ENCODE measurements at regions not wholly inside any gene's neighbourhood (a gene's known extent, or its start where the extent isn't known, plus 50 kb on each side); places are given as distances from the start of the nearest gene placed in this dataset.
"Not testable (repeated sequence)": the region's sequence is repeated elsewhere in the genome, so short reads cannot be mapped to it uniquely, and the experiment has no call there.

GRCh38 chr1:232162001-232162400 is 467.9 kb downstream of the SIPA1L2 start:
- in situ Hi-C loops (cut with HindIII; ENCODE audit: low pct_unique_long_range_greater_than_20kb, low sequenced_read_pairs) (no loop called here), intact Hi-C loops (cut with micrococcal nuclease; ENCODE audit: unreplicated experiment) (no loop called here)
- DNase-seq (ENCODE audit: low read depth, low spot score) (no peak), ATAC-seq (no peak)
- POLR2A ChIA-PET, result no interaction called here
- H3K4me1 ChIP-seq (ENCODE audit: control insufficient read depth, insufficient read depth, low read length), result no peaks in the 10 kb centered on the region
- no peaks in the 10 kb centered on the region for H3K27me3 ChIP-seq (ENCODE audit: control insufficient read depth, insufficient read depth, low read length)
- H3K9me3 ChIP-seq (ENCODE audit: control insufficient read depth, insufficient read depth, low read depth, low read length), result no peaks in the 10 kb centered on the region
- TF ChIP-seq POLR2AphosphoS5 (IDR thresholded peaks at IDR 0.05; ENCODE audit: low read depth, low read length), result no peak
- no peak for TF ChIP-seq CTCF (IDR thresholded peaks at IDR 0.05)
- TF ChIP-seq REST (IDR thresholded peaks at IDR 0.05; ENCODE audit: insufficient read depth in 1 of 2, low read depth in 2 of 2, low read length in 1 of 2), result no peak
- TF ChIP-seq SIN3A (IDR thresholded peaks at IDR 0.05; ENCODE audit: borderline replicate concordance, insufficient read depth, low read depth, low read length), result no peak
- no peak for TF ChIP-seq TCF7L2 (IDR thresholded peaks at IDR 0.05; ENCODE audit: low read depth, low read length)
- H3K27ac ChIP-seq (ENCODE audit: low read length), result no peak overlapping the region
- CTCF ChIA-PET, result no interaction called here
- no TSS peak for BruUV-seq (replicated peaks)
- no peaks in the 10 kb centered on the region for H3K36me3 ChIP-seq (ENCODE audit: control insufficient read depth, insufficient read depth, low read length)
- H3K4me3 ChIP-seq (ENCODE audit: low read depth in 2 of 2, low read length in 2 of 2), result no peak overlapping the region

GRCh38 chr1:232158558-232158957 is 471.4 kb downstream of the SIPA1L2 start:
- H3K27me3 ChIP-seq (ENCODE audit: control insufficient read depth, insufficient read depth, low read length); intact Hi-C loops (cut with micrococcal nuclease; ENCODE audit: unreplicated experiment); H3K4me1 ChIP-seq (ENCODE audit: control insufficient read depth, insufficient read depth, low read length); BruUV-seq (replicated peaks); in situ Hi-C loops (cut with HindIII; ENCODE audit: low pct_unique_long_range_greater_than_20kb, low sequenced_read_pairs); POLR2A ChIA-PET; DNase-seq (ENCODE audit: low read depth, low spot score); H3K27ac ChIP-seq (ENCODE audit: low read length); H3K36me3 ChIP-seq (ENCODE audit: control insufficient read depth, insufficient read depth, low read length); H3K4me3 ChIP-seq (ENCODE audit: low read depth in 2 of 2, low read length in 2 of 2); H3K9me3 ChIP-seq (ENCODE audit: control insufficient read depth, insufficient read depth, low read depth, low read length); ATAC-seq; CTCF ChIA-PET: not testable (repeated sequence)

- ATAC-seq; H3K4me1 ChIP-seq (ENCODE audit: control insufficient read depth, insufficient read depth, low read length); CTCF ChIA-PET; in situ Hi-C loops (cut with HindIII; ENCODE audit: low pct_unique_long_range_greater_than_20kb, low sequenced_read_pairs); DNase-seq (ENCODE audit: low read depth, low spot score); H3K27ac ChIP-seq (ENCODE audit: low read length); H3K9me3 ChIP-seq (ENCODE audit: control insufficient read depth, insufficient read depth, low read depth, low read length); H3K27me3 ChIP-seq (ENCODE audit: control insufficient read depth, insufficient read depth, low read length); intact Hi-C loops (cut with micrococcal nuclease; ENCODE audit: unreplicated experiment); POLR2A ChIA-PET; H3K36me3 ChIP-seq (ENCODE audit: control insufficient read depth, insufficient read depth, low read length); H3K4me3 ChIP-seq (ENCODE audit: low read depth in 2 of 2, low read length in 2 of 2); BruUV-seq (replicated peaks): not testable (repeated sequence)
Observed at GRCh38 chr1:232156070-232156469, 473.9 kb downstream of the SIPA1L2 start.
